NCI-H460 (cell line): ENCODE measurements at regions not wholly inside any gene's neighbourhood (a gene's known extent, or its start where the extent isn't known, plus 50 kb on each side); places are given as distances from the start of the nearest gene placed in this dataset.

Experiments
- DNase-seq: peaks from one replicate; pipeline ENCODE4 v3.0.0-alpha.2; 2016; ENCODE audit warnings: low read depth; ENCODE audit errors: extremely low read depth

- no peak for DNase-seq
Measured at GRCh38 chrX:96425200-96425599, 259.4 kb upstream of the DIAPH2 start.

GRCh38 chrX:96430756-96431455, 253.7 kb upstream of the DIAPH2 start:
- DNase-seq, result no peak

- no peak for DNase-seq
Measured at GRCh38 chrX:96432647-96433046, 252.0 kb upstream of the DIAPH2 start.

- no peak for DNase-seq
Measured at GRCh38 chrX:96433409-96434077, 251.1 kb upstream of the DIAPH2 start.

GRCh38 chrX:96435378-96436035, 249.1 kb upstream of the DIAPH2 start:
- no peak for DNase-seq

- DNase-seq, result no peak
Measured at GRCh38 chrX:96436105-96436504, 248.5 kb upstream of the DIAPH2 start.

- DNase-seq, result no peak
Measured at GRCh38 chrX:96438803-96439202, 245.8 kb upstream of the DIAPH2 start.

GRCh38 chrX:96440941-96441340, 243.7 kb upstream of the DIAPH2 start:
- no peak for DNase-seq

- no peak for DNase-seq
Measured at GRCh38 chrX:96445531-96446065, 239.0 kb upstream of the DIAPH2 start.

- DNase-seq, result no peak
Measured at GRCh38 chrX:96446524-96446923, 238.1 kb upstream of the DIAPH2 start.

GRCh38 chrX:96447161-96447560, 237.5 kb upstream of the DIAPH2 start:
- no peak for DNase-seq

GRCh38 chrX:96449191-96449590, 235.5 kb upstream of the DIAPH2 start:
- no peak for DNase-seq

GRCh38 chrX:96449896-96450295, 234.7 kb upstream of the DIAPH2 start:
- DNase-seq, result no peak

GRCh38 chrX:96453139-96453538, 231.5 kb upstream of the DIAPH2 start:
- DNase-seq, result no peak

- no peak for DNase-seq
Measured at GRCh38 chrX:96455078-96455477, 229.6 kb upstream of the DIAPH2 start.

GRCh38 chrX:96464880-96465558, 219.6 kb upstream of the DIAPH2 start:
- DNase-seq, result no peak

GRCh38 chrX:96474029-96474740, 210.5 kb upstream of the DIAPH2 start:
- no peak for DNase-seq

- DNase-seq, result no peak
Measured at GRCh38 chrX:96474741-96475125, 209.9 kb upstream of the DIAPH2 start.

GRCh38 chrX:96480081-96480480, 204.6 kb upstream of the DIAPH2 start:
- DNase-seq, result no peak

GRCh38 chrX:96481831-96482230, 202.8 kb upstream of the DIAPH2 start:
- no peak for DNase-seq
